Activated naive CD4-positive, alpha-beta T cell treated with anti-CD3 and anti-CD28 coated beads for 36 hours (primary cell): ENCODE measurements at regions not wholly inside any gene's neighbourhood (a gene's known extent, or its start where the extent isn't known, plus 50 kb on each side); places are given as distances from the start of the nearest gene placed in this dataset.

ENCODE experiments used
- CTCF ChIA-PET: fragments of 350-600 bp; sonication (Branson Sonifier 250); formaldehyde crosslinking; loops from one replicate; lab custom pipeline; 2021; ENCODE audit warnings: antibody characterized with exemption; lab: Charles Lee
- DNase-seq: peaks from one replicate; pipeline ENCODE4 v3.0.0-alpha.2; 2020
- H3K27ac Mint-ChIP-seq: one replicate; pipeline ENCODE4 v1.8.0; 2021; ENCODE audit warnings: mild to moderate bottlenecking, mixed read lengths
- H3K27me3 Mint-ChIP-seq: one replicate; pipeline ENCODE4 v1.8.0; 2021; ENCODE audit warnings: low read depth, mixed read lengths
- H3K36me3 Mint-ChIP-seq: one replicate; pipeline ENCODE4 v1.8.0; 2021; ENCODE audit warnings: low read depth, mixed read lengths
- H3K4me1 Mint-ChIP-seq: one replicate; pipeline ENCODE4 v1.8.0; 2021; ENCODE audit warnings: low read depth, mixed read lengths
- H3K4me3 Mint-ChIP-seq: one replicate; pipeline ENCODE4 v1.8.0; 2021; ENCODE audit warnings: mild to moderate bottlenecking, moderate library complexity, mixed read lengths
- H3K9me3 Mint-ChIP-seq: one replicate; pipeline ENCODE4 v1.8.0; 2021; ENCODE audit warnings: mixed read lengths
- intact Hi-C: fragments of 100-400 bp; cut with micrococcal nuclease; formaldehyde crosslinking; loops from one replicate; pipeline ENCODE4 v1.15.1; 2023

GRCh38 chr1:219264561-219264960, 90.9 kb downstream of the LYPLAL1 start:
- Mint-ChIP-seq H3K9me3 (peaks cover 12% of the 10 kb centered on the region), H3K4me1 (no peaks in the 10 kb centered on the region), H3K36me3 (no peaks in the 10 kb centered on the region), H3K27me3 (no peaks in the 10 kb centered on the region), H3K27ac (no peak overlapping the region), H3K4me3 (no peak overlapping the region)
- intact Hi-C loops = no loop called here
- DNase-seq = no peak
- CTCF ChIA-PET = no interaction called here
